Endothelial cell of umbilical vein (primary cell): ENCODE measurements at regions not wholly inside any gene's neighbourhood (a gene's known extent, or its start where the extent isn't known, plus 50 kb on each side); places are given as distances from the start of the nearest gene placed in this dataset.

Source experiments
- BruUV-seq: library from RNA; stranded (reverse); fragments of 400-500 nt; replicated peaks from 2 replicates; lab custom pipeline; 2021; lab: Mats Ljungman, UMichigan
- CTCF ChIA-PET: fragments of 300-600, 350-600 bp; sonication (Branson Sonifier 250); formaldehyde crosslinking; loops from one replicate; lab custom pipeline; 2021; ENCODE audit warnings: antibody characterized with exemption, inconsistent platforms; lab: Charles Lee
- POLR2A ChIA-PET: fragments of 300-600, 350-600 bp; sonication (Branson Sonifier 250); formaldehyde crosslinking; loops from one replicate; lab custom pipeline; 2021; ENCODE audit warnings: antibody characterized with exemption, inconsistent platforms; lab: Charles Lee
- DNase-seq: peaks from one replicate; pipeline ENCODE4 v3.0.0-alpha.2; 2011; ENCODE audit warnings: low read depth, low spot score
- FAIRE-seq: peaks from 2 replicates; lab custom pipeline; 2011; peaks lifted over from hg19 to GRCh38; lab: Jason Lieb, UNC
- H2AFZ ChIP-seq: 2 replicates; pipeline ENCODE4 v1.6.0; 2012; ENCODE audit warnings: low read depth, low read length, control low read depth, inconsistent platforms
- H3K27ac ChIP-seq: 2 replicates; pipeline ENCODE4 v1.5.1; 2011; ENCODE audit warnings: low read depth, mild to moderate bottlenecking, control low read depth, low read length, moderate library complexity; ENCODE audit not compliant: insufficient read depth
- H3K27me3 ChIP-seq, 2 experiments: 2 replicates each; pipeline versions ENCODE4 v1.6.0 to v1.6.1; 2011; ENCODE audit warnings: low read length in 2 of 2, mixed read lengths in 1 of 2; ENCODE audit not compliant: control insufficient read depth in 2 of 2, insufficient read depth in 2 of 2
- H3K36me3 ChIP-seq, 2 experiments: 2 replicates in 1 of 2; 3 replicates in 1 of 2; pipeline ENCODE4 v1.5.1; 2011; ENCODE audit warnings: low read length in 2 of 2, mild to moderate bottlenecking in 1 of 2, moderate library complexity in 1 of 2; ENCODE audit not compliant: control insufficient read depth in 2 of 2, insufficient read depth in 2 of 2; ENCODE audit errors: extremely low read depth in 1 of 2
- H3K4me1 ChIP-seq: 3 replicates; pipeline ENCODE4 v1.5.1; 2011; ENCODE audit warnings: mild to moderate bottlenecking, low read length; ENCODE audit not compliant: control insufficient read depth, insufficient read depth; ENCODE audit errors: extremely low read depth
- H3K4me2 ChIP-seq: 2 replicates; pipeline ENCODE4 v1.6.1; 2011; ENCODE audit warnings: low read length, control low read depth, mixed read lengths; ENCODE audit not compliant: insufficient read depth
- H3K4me3 ChIP-seq, 3 experiments: fragments of 200-600 bp in 1 of 3; sonication (generic), shearing (Covaris generic) in 1 of 3; replicated peaks in 1 of 3; 2 replicates each; pipeline ENCODE4 v1.5.1; 2011 to 2016; ENCODE audit warnings: control low read depth in 3 of 3, low read length in 3 of 3, mild to moderate bottlenecking in 2 of 3, inconsistent platforms in 1 of 3, low read depth in 1 of 3, moderate library complexity in 1 of 3; ENCODE audit not compliant: insufficient read depth in 1 of 3
- H3K79me2 ChIP-seq: 2 replicates; pipeline ENCODE4 v1.6.0; 2012; ENCODE audit warnings: low read length, inconsistent platforms; ENCODE audit not compliant: control insufficient read depth, insufficient read depth
- H3K9ac ChIP-seq: replicated peaks from 2 replicates; pipeline ENCODE3; 2011; ENCODE audit warnings: low read length, control low read depth; ENCODE audit not compliant: insufficient read depth; ENCODE audit errors: extremely low read depth
- H3K9me1 ChIP-seq: replicated peaks from 3 replicates; pipeline ENCODE4 v1.6.0; 2011; ENCODE audit warnings: mild to moderate bottlenecking, low read length; ENCODE audit not compliant: control insufficient read depth, insufficient read depth; ENCODE audit errors: extremely low read depth
- H3K9me3 ChIP-seq: replicated peaks from 2 replicates; pipeline ENCODE4 v1.5.1; 2012; ENCODE audit warnings: low read length, inconsistent platforms; ENCODE audit not compliant: control insufficient read depth, insufficient read depth
- H4K20me1 ChIP-seq: replicated peaks from 2 replicates; pipeline ENCODE3; 2011; ENCODE audit warnings: mild to moderate bottlenecking, low read length; ENCODE audit not compliant: control insufficient read depth, insufficient read depth; ENCODE audit errors: extremely low read depth
- CTCF ChIP-seq, 2 donors: IDR thresholded peaks; 1 replicate in 1 of 2; 2 replicates in 1 of 2; pipeline ENCODE4 v1.5.1; 2011; ENCODE audit warnings: low read length in 2 of 2, mild to moderate bottlenecking in 2 of 2, moderate library complexity in 2 of 2, control low read depth in 1 of 2, inconsistent platforms in 1 of 2, low read depth in 1 of 2; ENCODE audit not compliant: insufficient read depth in 1 of 2; ENCODE audit errors: extremely low read depth in 1 of 2
- EZH2 ChIP-seq: IDR thresholded peaks from 2 replicates; pipeline ENCODE4 v1.6.1; 2012; ENCODE audit warnings: borderline replicate concordance, low read depth, mild to moderate bottlenecking, moderate library complexity, low read length, inconsistent platforms; ENCODE audit not compliant: severe bottlenecking
- FOS ChIP-seq: IDR thresholded peaks from 2 replicates; pipeline ENCODE4 v1.6.1; 2011; ENCODE audit warnings: mild to moderate bottlenecking, low read length, moderate library complexity, borderline replicate concordance; ENCODE audit not compliant: insufficient read depth
- GATA2 ChIP-seq: IDR thresholded peaks from 2 replicates; pipeline ENCODE4 v1.7.0; 2011; ENCODE audit warnings: low read depth, mild to moderate bottlenecking, moderate library complexity, mixed read lengths, low read length; ENCODE audit not compliant: insufficient read length, insufficient read depth
- JUN ChIP-seq: IDR thresholded peaks from 2 replicates; pipeline ENCODE4 v1.6.1; 2011; ENCODE audit warnings: borderline replicate concordance, low read depth; ENCODE audit not compliant: insufficient read length, insufficient read depth
- MAX ChIP-seq: IDR thresholded peaks from 2 replicates; pipeline ENCODE4 v1.6.1; 2011; ENCODE audit not compliant: insufficient read depth, insufficient read length
- MYC ChIP-seq: IDR thresholded peaks from one replicate; pipeline ENCODE4 v1.6.1; 2011; ENCODE audit warnings: mild to moderate bottlenecking, low read depth, low read length
- POLR2A ChIP-seq: IDR thresholded peaks from 2 replicates; pipeline ENCODE4 v1.6.1; 2012; ENCODE audit warnings: low read depth, mild to moderate bottlenecking, control low read depth, low read length
- POLR2AphosphoS5 ChIP-seq: IDR thresholded peaks from 2 replicates; pipeline ENCODE4 v1.6.1; 2012; ENCODE audit warnings: low read depth, mild to moderate bottlenecking, control low read depth, low read length, moderate library complexity; ENCODE audit not compliant: insufficient read depth
- dilution Hi-C: fragments of 300-500 bp; cut with MboI; formaldehyde crosslinking; loops from one replicate; pipeline ENCODE4 v1.15.0; 2019; ENCODE audit warnings: low sequenced_read_pairs; ENCODE audit not compliant: extremely low pct_ligation_motif_present
- intact Hi-C: fragments of 100-400 bp; cut with micrococcal nuclease; formaldehyde crosslinking; loops from one replicate; pipeline ENCODE4 v1.10.0; 2022

GRCh38 chr18:29874519-29875098 lies 1167.9 kb downstream of the DSC3 start:
- Histone ChIP-seq H3K9me3 (no peaks in the 10 kb centered on the region), H3K4me3 (no peak overlapping the region), H4K20me1 (no peaks in the 10 kb centered on the region), H3K4me2 (no peak overlapping the region), H3K79me2 (no peaks in the 10 kb centered on the region), H3K4me1 (no peaks in the 10 kb centered on the region), H3K27ac (no peak overlapping the region), H3K9me1 (no peaks in the 10 kb centered on the region), H3K36me3 (no peaks in the 10 kb centered on the region), H3K9ac (no peak overlapping the region), H2AFZ (no peak overlapping the region), H3K27me3 (no peaks in the 10 kb centered on the region)
- FAIRE-seq (peak; percentile 37), DNase-seq (peak; percentile 30)
- no TSS peak for BruUV-seq
- dilution Hi-C loops (no loop called here), intact Hi-C loops (loop anchor here (1.0 kb wide), 3 partner anchors 407 to 1097 kb away; no protein-coding TSS in a partner anchor)
- POLR2A ChIA-PET = no interaction called here
- CTCF ChIA-PET = interaction anchor here (0.7 to 3.4 kb wide), 14 partner anchors 11 to 1098 kb away, joined by 3 to 100 read pairs (median 4); no protein-coding TSS in a partner anchor
- no peak for TF ChIP-seq FOS
- peak; percentile 21 to 38 for TF ChIP-seq CTCF (IDR thresholded peaks at IDR 0.05; ENCODE audit: extremely low read depth in 1 of 2, insufficient read depth in 1 of 2, low read depth in 1 of 2, low read length in 2 of 2)

GRCh38 chr18:29873211-29873610 lies 1169.3 kb downstream of the DSC3 start:
- DNase-seq (no peak), FAIRE-seq (no peak)
- no TSS peak for BruUV-seq
- Histone ChIP-seq H3K9me3 (no peaks in the 10 kb centered on the region), H4K20me1 (no peaks in the 10 kb centered on the region), H3K36me3 (no peaks in the 10 kb centered on the region), H3K4me3 (no peak overlapping the region), H3K4me1 (no peaks in the 10 kb centered on the region), H3K27me3 (no peaks in the 10 kb centered on the region), H3K9me1 (no peaks in the 10 kb centered on the region), H3K4me2 (no peak overlapping the region), H2AFZ (no peak overlapping the region), H3K79me2 (no peaks in the 10 kb centered on the region), H3K27ac (no peak overlapping the region), H3K9ac (no peak overlapping the region)
- intact Hi-C loops (no loop called here), dilution Hi-C loops (no loop called here)
- ChIA-PET POLR2A (no interaction called here), CTCF (interaction anchor here (1.3 to 3.4 kb wide), 2 partner anchors 408 to 1017 kb away, joined by 3 to 100 read pairs; no protein-coding TSS in a partner anchor)
- TF ChIP-seq MYC (no peak), GATA2 (no peak), POLR2A (no peak), CTCF (IDR thresholded peaks at IDR 0.05; ENCODE audit: extremely low read depth in 1 of 2, insufficient read depth in 1 of 2, low read depth in 1 of 2, low read length in 2 of 2) (no peak), POLR2AphosphoS5 (no peak), EZH2 (no peak), FOS (no peak), JUN (no peak), MAX (no peak)
